ENCODE measurements at regions not wholly inside any gene's neighbourhood (a gene's known extent, or its start where the extent isn't known, plus 50 kb on each side); places are given as distances from the start of the nearest gene placed in this dataset.

DNA sequence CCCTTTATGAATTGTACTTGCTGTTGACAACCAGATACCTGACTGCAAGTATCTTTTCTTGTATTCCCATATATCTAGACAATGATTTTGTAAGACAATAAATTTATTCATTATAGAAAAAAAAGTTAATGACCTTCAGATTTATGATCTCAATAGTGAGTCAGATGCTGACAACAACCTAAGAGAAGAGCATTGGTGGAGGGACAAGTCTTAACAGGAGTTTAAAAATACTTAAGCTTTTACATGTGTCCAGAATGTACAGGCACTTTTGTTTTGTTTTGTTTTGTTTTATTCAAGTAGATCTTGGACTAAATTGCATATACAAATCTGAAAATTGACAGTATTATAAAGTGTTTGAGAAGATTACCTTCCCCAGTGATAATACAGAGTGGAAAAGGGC, 1544.6 kb upstream of the B3GALT2 start:
- TF ChIP-seq MYC (IDR thresholded peaks at IDR 0.05; ENCODE audit: borderline replicate concordance, low read length): no peak
- no peak for TF ChIP-seq HOXA7 (CRISPR knock-in tag; IDR thresholded peaks at IDR 0.05)
- no peak for TF ChIP-seq MAZ (IDR thresholded peaks at IDR 0.05; ENCODE audit: borderline replicate concordance, low read depth, low read length)
- TF ChIP-seq BHLHE40 (IDR thresholded peaks at IDR 0.05; ENCODE audit: low read depth, low read length): no peak
- TF ChIP-seq, protein P1, sequence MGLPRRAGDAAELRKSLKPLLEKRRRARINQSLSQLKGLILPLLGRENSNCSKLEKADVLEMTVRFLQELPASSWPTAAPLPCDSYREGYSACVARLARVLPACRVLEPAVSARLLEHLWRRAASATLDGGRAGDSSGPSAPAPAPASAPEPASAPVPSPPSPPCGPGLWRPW (IDR thresholded peaks at IDR 0.05): no peak
- no peak for TF ChIP-seq KDM5A (IDR thresholded peaks at IDR 0.05)
- no peak for TF ChIP-seq CHD2 (IDR thresholded peaks at IDR 0.05; ENCODE audit: low read length, partially characterized antibody)
- no peak overlapping the region for H3K27ac ChIP-seq
- ChIA-PET POLR2A (no interaction called here), CTCF (no interaction called here)
- no peak for DNase-seq (ENCODE audit: low read depth in 1 of 2, low spot score in 1 of 2)
- H3K9me3 ChIP-seq: no peaks in the 10 kb centered on the region
- FAIRE-seq: no peak
- H3K4me2 ChIP-seq: no peak overlapping the region
- H3K4me1 ChIP-seq: no peaks in the 10 kb centered on the region
- H3K4me3 ChIP-seq: no peak overlapping the region
- no peak for ATAC-seq

GRCh38 chr1:194730304-194730703, 1543.9 kb upstream of the B3GALT2 start:
- Histone ChIP-seq H3K4me2 (no peak overlapping the region), H3K4me1 (no peaks in the 10 kb centered on the region), H3K9me3 (no peaks in the 10 kb centered on the region), H3K4me3 (no peak overlapping the region), H3K27ac (no peak overlapping the region)
- ATAC-seq (no peak), FAIRE-seq (no peak), DNase-seq (ENCODE audit: low read depth in 1 of 2, low spot score in 1 of 2) (no peak)
- CTCF ChIA-PET: no interaction called here
- no peak for TF ChIP-seq BHLHE40 (IDR thresholded peaks at IDR 0.05; ENCODE audit: low read depth, low read length)
- TF ChIP-seq JUN (IDR thresholded peaks at IDR 0.05): no peak
- no peak for TF ChIP-seq POLR2A (IDR thresholded peaks at IDR 0.05; ENCODE audit: low read length)
- TF ChIP-seq ZC3H11A (IDR thresholded peaks at IDR 0.05): no peak
- TF ChIP-seq, protein P1 (IDR thresholded peaks at IDR 0.05): no peak
- TF ChIP-seq, protein P2, sequence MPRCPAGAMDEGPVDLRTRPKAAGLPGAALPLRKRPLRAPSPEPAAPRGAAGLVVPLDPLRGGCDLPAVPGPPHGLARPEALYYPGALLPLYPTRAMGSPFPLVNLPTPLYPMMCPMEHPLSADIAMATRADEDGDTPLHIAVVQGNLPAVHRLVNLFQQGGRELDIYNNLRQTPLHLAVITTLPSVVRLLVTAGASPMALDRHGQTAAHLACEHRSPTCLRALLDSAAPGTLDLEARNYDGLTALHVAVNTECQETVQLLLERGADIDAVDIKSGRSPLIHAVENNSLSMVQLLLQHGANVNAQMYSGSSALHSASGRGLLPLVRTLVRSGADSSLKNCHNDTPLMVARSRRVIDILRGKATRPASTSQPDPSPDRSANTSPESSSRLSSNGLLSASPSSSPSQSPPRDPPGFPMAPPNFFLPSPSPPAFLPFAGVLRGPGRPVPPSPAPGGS (IDR thresholded peaks at IDR 0.05): no peak
- no peak for TF ChIP-seq CHD4 (IDR thresholded peaks at IDR 0.05; ENCODE audit: borderline replicate concordance)
- TF ChIP-seq E2F6 (IDR thresholded peaks at IDR 0.05; ENCODE audit: borderline replicate concordance, low read depth): no peak
- TF ChIP-seq RNF2 (IDR thresholded peaks at IDR 0.05; ENCODE audit: borderline replicate concordance, low read depth): no peak
- no peak for TF ChIP-seq RARB (CRISPR knock-in tag; IDR thresholded peaks at IDR 0.05)
- TF ChIP-seq KDM5A (IDR thresholded peaks at IDR 0.05): no peak
- TF ChIP-seq NFE2L2 (conservative IDR thresholded peaks at IDR 0.05; ENCODE audit: low read length): no peak
- TF ChIP-seq, protein P3, sequence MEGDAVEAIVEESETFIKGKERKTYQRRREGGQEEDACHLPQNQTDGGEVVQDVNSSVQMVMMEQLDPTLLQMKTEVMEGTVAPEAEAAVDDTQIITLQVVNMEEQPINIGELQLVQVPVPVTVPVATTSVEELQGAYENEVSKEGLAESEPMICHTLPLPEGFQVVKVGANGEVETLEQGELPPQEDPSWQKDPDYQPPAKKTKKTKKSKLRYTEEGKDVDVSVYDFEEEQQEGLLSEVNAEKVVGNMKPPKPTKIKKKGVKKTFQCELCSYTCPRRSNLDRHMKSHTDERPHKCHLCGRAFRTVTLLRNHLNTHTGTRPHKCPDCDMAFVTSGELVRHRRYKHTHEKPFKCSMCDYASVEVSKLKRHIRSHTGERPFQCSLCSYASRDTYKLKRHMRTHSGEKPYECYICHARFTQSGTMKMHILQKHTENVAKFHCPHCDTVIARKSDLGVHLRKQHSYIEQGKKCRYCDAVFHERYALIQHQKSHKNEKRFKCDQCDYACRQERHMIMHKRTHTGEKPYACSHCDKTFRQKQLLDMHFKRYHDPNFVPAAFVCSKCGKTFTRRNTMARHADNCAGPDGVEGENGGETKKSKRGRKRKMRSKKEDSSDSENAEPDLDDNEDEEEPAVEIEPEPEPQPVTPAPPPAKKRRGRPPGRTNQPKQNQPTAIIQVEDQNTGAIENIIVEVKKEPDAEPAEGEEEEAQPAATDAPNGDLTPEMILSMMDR (IDR thresholded peaks at IDR 0.05): no peak
- TF ChIP-seq POLR2AphosphoS2 (conservative IDR thresholded peaks at IDR 0.05; ENCODE audit: low read length): no peak
- TF ChIP-seq NPAS2 (CRISPR knock-in tag; IDR thresholded peaks at IDR 0.05; ENCODE audit: borderline replicate concordance): no peak
- no peak for TF ChIP-seq HOXA7 (CRISPR knock-in tag; IDR thresholded peaks at IDR 0.05)
- no peak for TF ChIP-seq CHD2 (IDR thresholded peaks at IDR 0.05; ENCODE audit: low read length, partially characterized antibody)
- POLR2A ChIA-PET: no interaction called here
- 14% methylated on average over 3 of the region's 3 CpGs for WGBS (ENCODE audit: missing lambda C conversion rate)

- ATAC-seq: no peak
- ChIA-PET CTCF (no interaction called here), POLR2A (no interaction called here)
- Histone ChIP-seq H3K9me3 (no peaks in the 10 kb centered on the region), H3K4me3 (no peak overlapping the region), H3K4me1 (no peaks in the 10 kb centered on the region), H3K4me2 (no peak overlapping the region), H3K27ac (no peak overlapping the region)
- no peak for FAIRE-seq
- DNase-seq (ENCODE audit: low read depth in 1 of 2, low spot score in 1 of 2): no peak
- TF ChIP-seq, protein P2 (IDR thresholded peaks at IDR 0.05): no peak
- TF ChIP-seq JUN (IDR thresholded peaks at IDR 0.05): no peak
- no peak for TF ChIP-seq HDAC2 (IDR thresholded peaks at IDR 0.05)
- no peak for TF ChIP-seq MAFK (IDR thresholded peaks at IDR 0.05; ENCODE audit: partially characterized antibody)
- no peak for TF ChIP-seq NFE2L2 (conservative IDR thresholded peaks at IDR 0.05; ENCODE audit: low read length)
- TF ChIP-seq, protein P4, sequence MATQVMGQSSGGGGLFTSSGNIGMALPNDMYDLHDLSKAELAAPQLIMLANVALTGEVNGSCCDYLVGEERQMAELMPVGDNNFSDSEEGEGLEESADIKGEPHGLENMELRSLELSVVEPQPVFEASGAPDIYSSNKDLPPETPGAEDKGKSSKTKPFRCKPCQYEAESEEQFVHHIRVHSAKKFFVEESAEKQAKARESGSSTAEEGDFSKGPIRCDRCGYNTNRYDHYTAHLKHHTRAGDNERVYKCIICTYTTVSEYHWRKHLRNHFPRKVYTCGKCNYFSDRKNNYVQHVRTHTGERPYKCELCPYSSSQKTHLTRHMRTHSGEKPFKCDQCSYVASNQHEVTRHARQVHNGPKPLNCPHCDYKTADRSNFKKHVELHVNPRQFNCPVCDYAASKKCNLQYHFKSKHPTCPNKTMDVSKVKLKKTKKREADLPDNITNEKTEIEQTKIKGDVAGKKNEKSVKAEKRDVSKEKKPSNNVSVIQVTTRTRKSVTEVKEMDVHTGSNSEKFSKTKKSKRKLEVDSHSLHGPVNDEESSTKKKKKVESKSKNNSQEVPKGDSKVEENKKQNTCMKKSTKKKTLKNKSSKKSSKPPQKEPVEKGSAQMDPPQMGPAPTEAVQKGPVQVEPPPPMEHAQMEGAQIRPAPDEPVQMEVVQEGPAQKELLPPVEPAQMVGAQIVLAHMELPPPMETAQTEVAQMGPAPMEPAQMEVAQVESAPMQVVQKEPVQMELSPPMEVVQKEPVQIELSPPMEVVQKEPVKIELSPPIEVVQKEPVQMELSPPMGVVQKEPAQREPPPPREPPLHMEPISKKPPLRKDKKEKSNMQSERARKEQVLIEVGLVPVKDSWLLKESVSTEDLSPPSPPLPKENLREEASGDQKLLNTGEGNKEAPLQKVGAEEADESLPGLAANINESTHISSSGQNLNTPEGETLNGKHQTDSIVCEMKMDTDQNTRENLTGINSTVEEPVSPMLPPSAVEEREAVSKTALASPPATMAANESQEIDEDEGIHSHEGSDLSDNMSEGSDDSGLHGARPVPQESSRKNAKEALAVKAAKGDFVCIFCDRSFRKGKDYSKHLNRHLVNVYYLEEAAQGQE (IDR thresholded peaks at IDR 0.05): no peak
- TF ChIP-seq FOSB (CRISPR knock-in tag; IDR thresholded peaks at IDR 0.05): no peak
- no peak for TF ChIP-seq CBX2 (IDR thresholded peaks at IDR 0.05; ENCODE audit: borderline replicate concordance, low read depth)
- TF ChIP-seq RARB (CRISPR knock-in tag; IDR thresholded peaks at IDR 0.05): no peak
- TF ChIP-seq ZSCAN20 (CRISPR knock-in tag; IDR thresholded peaks at IDR 0.05): no peak
- TF ChIP-seq MAZ (IDR thresholded peaks at IDR 0.05; ENCODE audit: borderline replicate concordance, low read depth, low read length): no peak
- TF ChIP-seq JUNB (IDR thresholded peaks at IDR 0.05): no peak
Observed at GRCh38 chr1:194723067-194723466, 1536.7 kb upstream of the B3GALT2 start.

Data from A549 (cell line).